GM10266 (cell line): ENCODE measurements at regions not wholly inside any gene's neighbourhood (a gene's known extent, or its start where the extent isn't known, plus 50 kb on each side); places are given as distances from the start of the nearest gene placed in this dataset.
A peak's percentile ranks its signal among the peaks of the same experiment; 100 is the strongest.

ENCODE experiments used
- DNase-seq: peaks from one replicate; pipeline ENCODE4 v3.0.0; 2012; ENCODE audit errors: extremely low spot score
- CTCF ChIP-seq: IDR thresholded peaks from 2 replicates; pipeline ENCODE4 v1.5.1; 2012; ENCODE audit warnings: mild to moderate bottlenecking, low read depth; ENCODE audit not compliant: control insufficient read depth, insufficient read depth; ENCODE audit errors: missing control alignments

GRCh38 chr3:132245552-132246142 lies 71.6 kb upstream of the ACP3 start:
- no peak for DNase-seq
- TF ChIP-seq CTCF: no peak

- DNase-seq: no peak
- no peak for TF ChIP-seq CTCF
These were observed 71.0 kb upstream of the ACP3 start for GRCh38 chr3:132246212-132246611.

- no peak for TF ChIP-seq CTCF
- DNase-seq: no peak
These were observed 70.0 kb upstream of the ACP3 start for GRCh38 chr3:132247211-132247610.

- no peak for DNase-seq
- no peak for TF ChIP-seq CTCF
These were observed 68.7 kb upstream of the ACP3 start for GRCh38 chr3:132248490-132248889.

GRCh38 chr3:132253262-132253878 lies 63.8 kb upstream of the ACP3 start:
- TF ChIP-seq CTCF: peak; percentile 66
- DNase-seq: peak; percentile 53

- TF ChIP-seq CTCF: no peak
- no peak for DNase-seq
These were observed 63.0 kb upstream of the ACP3 start for GRCh38 chr3:132254076-132254755.

GRCh38 chr3:132255041-132255745 lies 62.0 kb upstream of the ACP3 start:
- no peak for DNase-seq
- TF ChIP-seq CTCF: no peak
